Thyroid gland (tissue), 4 donors: ENCODE measurements at regions not wholly inside any gene's neighbourhood (a gene's known extent, or its start where the extent isn't known, plus 50 kb on each side); places are given as distances from the start of the nearest gene placed in this dataset.

ENCODE experiments used
- CTCF ChIP-seq, 6 experiments: fragments of 200-600 bp in 3 of 6; fragments of 450-650 bp in 3 of 6; sonication (generic) in 3 of 6; IDR thresholded peaks; one replicate each; pipeline ENCODE4 v1.5.1; 2016 to 2019; ENCODE audit warnings: antibody characterized with exemption in 6 of 6, mild to moderate bottlenecking in 2 of 6, inconsistent platforms in 1 of 6, moderate library complexity in 1 of 6
- POLR2A ChIP-seq, 2 donors: fragments of 450-650 bp; IDR thresholded peaks; one replicate each; pipeline ENCODE4 v1.6.1; 2017; ENCODE audit warnings: antibody characterized with exemption in 2 of 2, mild to moderate bottlenecking in 2 of 2, moderate library complexity in 1 of 2

DNA sequence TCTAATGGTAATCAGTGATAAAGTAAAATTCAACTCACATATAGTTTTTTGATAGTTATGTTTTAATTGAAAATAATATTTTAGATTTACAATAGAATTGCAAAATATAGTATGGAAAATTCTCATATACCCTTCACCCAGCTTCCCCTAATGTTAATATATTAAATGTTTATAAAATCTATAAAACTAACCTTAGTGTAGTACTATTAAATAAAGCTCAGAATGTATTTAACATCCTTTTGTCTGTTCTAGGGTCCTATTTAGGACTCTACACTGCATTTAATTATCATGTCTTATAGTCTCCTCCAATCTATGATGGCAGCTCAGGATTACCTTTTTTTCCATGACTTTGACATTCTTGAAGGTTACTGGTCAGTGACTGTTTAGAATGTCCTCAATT, 389.2 kb downstream of the LMX1A start:
- TF ChIP-seq CTCF (IDR thresholded peaks at IDR 0.05) (no peak), POLR2A (IDR thresholded peaks at IDR 0.05) (no peak)
